CD14-positive monocyte (primary cell): ENCODE measurements at regions not wholly inside any gene's neighbourhood (a gene's known extent, or its start where the extent isn't known, plus 50 kb on each side); places are given as distances from the start of the nearest gene placed in this dataset.

Source experiments
- DNase-seq, 3 donors: peaks; one replicate each; pipeline ENCODE4 v3.0.0-alpha.2; 2011 to 2022
- H2AFZ ChIP-seq: 2 replicates; pipeline ENCODE4 v1.6.0; 2012; ENCODE audit warnings: mild to moderate bottlenecking, low read depth, low read length, inconsistent platforms; ENCODE audit not compliant: insufficient read depth, poor library complexity, severe bottlenecking
- H3K27ac ChIP-seq, 2 donors: 1 replicate in 1 of 2; 2 replicates in 1 of 2; pipeline ENCODE4 v1.5.1; 2012 to 2013; ENCODE audit warnings: low read length in 2 of 2, control low read depth in 1 of 2, inconsistent platforms in 1 of 2, low read depth in 1 of 2, mild to moderate bottlenecking in 1 of 2
- H3K27me3 ChIP-seq, 2 donors: one replicate each; pipeline versions ENCODE4 v1.6.0 to v1.6.1; 2011 to 2013; ENCODE audit warnings: low read length in 2 of 2; ENCODE audit not compliant: control insufficient read depth in 2 of 2, insufficient read depth in 2 of 2
- H3K36me3 ChIP-seq, 2 donors: replicated peaks in 1 of 2; 1 replicate in 1 of 2; 2 replicates in 1 of 2; pipeline versions ENCODE4 v1.5.1 to v1.6.1; 2012 to 2013; ENCODE audit warnings: low read length in 2 of 2, control low read depth in 1 of 2, inconsistent platforms in 1 of 2, mild to moderate bottlenecking in 1 of 2; ENCODE audit not compliant: insufficient read depth in 2 of 2, control insufficient read depth in 1 of 2
- H3K4me1 ChIP-seq, 2 donors: 1 replicate in 1 of 2; 2 replicates in 1 of 2; pipeline versions ENCODE4 v1.5.1 to v1.6.1; 2012 to 2013; ENCODE audit warnings: low read length in 2 of 2, control low read depth in 1 of 2, inconsistent platforms in 1 of 2, mild to moderate bottlenecking in 1 of 2, moderate library complexity in 1 of 2; ENCODE audit not compliant: insufficient read depth in 2 of 2, control insufficient read depth in 1 of 2
- H3K4me2 ChIP-seq: replicated peaks from 2 replicates; pipeline ENCODE3; 2012; ENCODE audit warnings: low read length, moderate library complexity, mild to moderate bottlenecking; ENCODE audit not compliant: poor library complexity, severe bottlenecking; ENCODE audit errors: extremely low read depth
- H3K4me3 ChIP-seq, 3 experiments: fragments of 200-600 bp in 1 of 3; sonication (generic) in 1 of 3; replicated peaks in 1 of 3; 1 replicate in 2 of 3; 2 replicates in 1 of 3; pipeline ENCODE4 v1.5.1; 2011 to 2013; ENCODE audit warnings: low read length in 3 of 3, mild to moderate bottlenecking in 3 of 3, control low read depth in 2 of 3, low read depth in 2 of 3, inconsistent platforms in 1 of 3, moderate library complexity in 1 of 3
- H3K79me2 ChIP-seq: 2 replicates; pipeline ENCODE4 v1.6.0; 2012; ENCODE audit warnings: mild to moderate bottlenecking, control low read depth, inconsistent platforms, low read length, moderate library complexity; ENCODE audit not compliant: insufficient read depth
- H3K9ac ChIP-seq: 2 replicates; pipeline ENCODE4 v1.6.0; 2017; ENCODE audit warnings: low read length, mild to moderate bottlenecking; ENCODE audit not compliant: insufficient read depth, poor library complexity, severe bottlenecking
- H3K9me3 ChIP-seq, 2 donors: replicated peaks in 1 of 2; 1 replicate in 1 of 2; 2 replicates in 1 of 2; pipeline versions ENCODE4 v1.5.1 to v1.6.1; 2012 to 2013; ENCODE audit warnings: low read length in 2 of 2, control low read depth in 1 of 2; ENCODE audit not compliant: control insufficient read depth in 1 of 2, insufficient read depth in 1 of 2
- H4K20me1 ChIP-seq: 2 replicates; pipeline ENCODE4 v1.6.0; 2012; ENCODE audit warnings: mild to moderate bottlenecking, low read length, control low read depth, moderate library complexity; ENCODE audit not compliant: insufficient read depth
- H3K27ac Mint-ChIP-seq, 7 donors: one replicate each; pipeline ENCODE4 v1.8.0; 2020; ENCODE audit warnings: mild to moderate bottlenecking in 7 of 7, mixed read lengths in 7 of 7, moderate library complexity in 6 of 7, inconsistent platforms in 2 of 7
- H3K27me3 Mint-ChIP-seq, 3 donors: one replicate each; pipeline ENCODE4 v1.8.0; 2021 to 2022; ENCODE audit warnings: low read depth in 3 of 3, mild to moderate bottlenecking in 3 of 3, mixed read lengths in 3 of 3, moderate library complexity in 3 of 3, inconsistent platforms in 1 of 3
- H3K36me3 Mint-ChIP-seq, 2 donors: one replicate each; pipeline ENCODE4 v1.8.0; 2020; ENCODE audit warnings: mixed read lengths in 2 of 2, inconsistent platforms in 1 of 2, mild to moderate bottlenecking in 1 of 2
- H3K4me1 Mint-ChIP-seq: one replicate; pipeline ENCODE4 v1.8.0; 2020; ENCODE audit warnings: mild to moderate bottlenecking, mixed read lengths
- H3K4me3 Mint-ChIP-seq, 2 donors: one replicate each; pipeline ENCODE4 v1.8.0; 2020; ENCODE audit warnings: mild to moderate bottlenecking in 2 of 2, mixed read lengths in 2 of 2, moderate library complexity in 1 of 2
- H3K9me3 Mint-ChIP-seq, 7 donors: one replicate each; pipeline ENCODE4 v1.8.0; 2020 to 2022; ENCODE audit warnings: mixed read lengths in 7 of 7, mild to moderate bottlenecking in 6 of 7, moderate library complexity in 6 of 7, inconsistent platforms in 2 of 7
- WGBS: methylation state at CpG from one replicate; pipeline ENCODE4 v1.1.5; 2013; ENCODE audit warnings: missing lambda C conversion rate; ENCODE audit not compliant: insufficient coverage; 5-methylcytosine and 5-hydroxymethylcytosine counted together
- intact Hi-C, 2 donors: fragments of 100-400 bp; cut with micrococcal nuclease; formaldehyde crosslinking; loops; one replicate each; pipeline versions ENCODE4 v1.15.0 to v1.15.1; 2023
- TF ChIP-seq, protein P1 (sequence below): fragments of 200-600 bp; IDR thresholded peaks from one replicate; pipeline ENCODE4 v1.8.0; 2022; ENCODE audit warnings: antibody characterized with exemption, mild to moderate bottlenecking

DNA sequence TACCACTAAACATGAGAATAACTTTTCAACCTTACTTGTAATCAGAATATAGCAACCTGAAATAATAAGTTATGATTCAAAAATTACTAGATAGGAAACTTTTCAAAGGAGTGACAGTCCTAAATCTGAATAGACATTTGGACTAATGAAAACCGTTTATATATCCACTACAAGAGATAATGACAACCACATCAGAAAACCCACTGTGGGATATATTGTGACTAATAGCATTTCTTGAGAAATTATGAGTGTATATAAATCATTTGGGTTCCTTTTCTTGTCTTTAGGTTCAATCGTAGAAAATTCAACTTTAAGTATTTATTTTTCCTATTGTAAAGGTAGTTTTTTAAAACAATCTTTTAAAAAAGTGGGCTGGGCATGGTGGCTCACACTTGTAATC is 170.2 kb upstream of the PRSS58 start:
- no peaks in the 10 kb centered on the region for H3K36me3 Mint-ChIP-seq
- Histone ChIP-seq H3K4me3 (no peak overlapping the region), H3K9me3 (no peaks in the 10 kb centered on the region), H3K27ac (no peak overlapping the region), H3K4me1 (no peaks in the 10 kb centered on the region), H3K4me2 (no peak overlapping the region), H4K20me1 (no peaks in the 10 kb centered on the region), H3K9ac (no peak overlapping the region), H3K79me2 (no peaks in the 10 kb centered on the region), H2AFZ (no peak overlapping the region), H3K36me3 (no peaks in the 10 kb centered on the region), H3K27me3 (no peaks in the 10 kb centered on the region)
- no peaks in the 10 kb centered on the region for H3K9me3 Mint-ChIP-seq
- no peak for DNase-seq
- no CpG with 5 or more reads among the region's 2 CpGs for WGBS
- H3K27me3 Mint-ChIP-seq, result no peaks in the 10 kb centered on the region
- H3K4me1 Mint-ChIP-seq, result peaks cover under 1% of the 10 kb centered on the region
- H3K27ac Mint-ChIP-seq, result no peak overlapping the region
- TF ChIP-seq, protein P1, sequence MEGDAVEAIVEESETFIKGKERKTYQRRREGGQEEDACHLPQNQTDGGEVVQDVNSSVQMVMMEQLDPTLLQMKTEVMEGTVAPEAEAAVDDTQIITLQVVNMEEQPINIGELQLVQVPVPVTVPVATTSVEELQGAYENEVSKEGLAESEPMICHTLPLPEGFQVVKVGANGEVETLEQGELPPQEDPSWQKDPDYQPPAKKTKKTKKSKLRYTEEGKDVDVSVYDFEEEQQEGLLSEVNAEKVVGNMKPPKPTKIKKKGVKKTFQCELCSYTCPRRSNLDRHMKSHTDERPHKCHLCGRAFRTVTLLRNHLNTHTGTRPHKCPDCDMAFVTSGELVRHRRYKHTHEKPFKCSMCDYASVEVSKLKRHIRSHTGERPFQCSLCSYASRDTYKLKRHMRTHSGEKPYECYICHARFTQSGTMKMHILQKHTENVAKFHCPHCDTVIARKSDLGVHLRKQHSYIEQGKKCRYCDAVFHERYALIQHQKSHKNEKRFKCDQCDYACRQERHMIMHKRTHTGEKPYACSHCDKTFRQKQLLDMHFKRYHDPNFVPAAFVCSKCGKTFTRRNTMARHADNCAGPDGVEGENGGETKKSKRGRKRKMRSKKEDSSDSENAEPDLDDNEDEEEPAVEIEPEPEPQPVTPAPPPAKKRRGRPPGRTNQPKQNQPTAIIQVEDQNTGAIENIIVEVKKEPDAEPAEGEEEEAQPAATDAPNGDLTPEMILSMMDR, result no peak
- no peak overlapping the region for H3K4me3 Mint-ChIP-seq
- intact Hi-C loops, result no loop called here

DNA sequence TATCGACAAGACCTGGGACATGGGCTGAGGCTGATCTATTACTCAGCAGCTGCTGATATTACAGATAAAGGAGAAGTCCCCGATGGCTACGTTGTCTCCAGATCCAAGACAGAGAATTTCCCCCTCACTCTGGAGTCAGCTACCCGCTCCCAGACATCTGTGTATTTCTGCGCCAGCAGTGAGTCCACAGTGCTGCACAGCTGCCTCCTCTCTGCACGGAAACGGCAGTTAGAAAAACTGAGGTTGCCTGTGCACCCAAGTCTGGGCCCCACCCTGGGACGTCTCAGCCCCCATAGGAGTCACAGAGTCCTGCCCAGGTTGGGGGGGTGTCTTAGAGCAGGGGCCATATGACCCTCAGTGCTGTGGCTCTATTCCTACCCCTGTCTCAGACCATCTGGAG is 167.4 kb upstream of the PRSS58 start:
- Histone ChIP-seq H3K9ac (no peak overlapping the region), H3K36me3 (no peaks in the 10 kb centered on the region), H3K27ac (no peak overlapping the region), H2AFZ (no peak overlapping the region), H3K27me3 (no peaks in the 10 kb centered on the region), H3K4me1 (no peaks in the 10 kb centered on the region), H3K4me3 (no peak overlapping the region), H3K4me2 (no peak overlapping the region), H3K79me2 (no peaks in the 10 kb centered on the region), H4K20me1 (no peaks in the 10 kb centered on the region), H3K9me3 (no peaks in the 10 kb centered on the region)
- TF ChIP-seq, protein P1, result no peak
- intact Hi-C loops, result no loop called here
- H3K4me1 Mint-ChIP-seq, result peaks cover 11% of the 10 kb centered on the region
- no peaks in the 10 kb centered on the region for H3K9me3 Mint-ChIP-seq
- DNase-seq, result no peak
- no peak overlapping the region for H3K4me3 Mint-ChIP-seq
- no peak overlapping the region for H3K27ac Mint-ChIP-seq
- WGBS, result 61% methylated on average over 7 of the region's 8 CpGs
- H3K27me3 Mint-ChIP-seq, result no peaks in the 10 kb centered on the region
- H3K36me3 Mint-ChIP-seq, result no peaks in the 10 kb centered on the region
